ENCODE measurements at regions not wholly inside any gene's neighbourhood (a gene's known extent, or its start where the extent isn't known, plus 50 kb on each side); places are given as distances from the start of the nearest gene placed in this dataset.

DNA sequence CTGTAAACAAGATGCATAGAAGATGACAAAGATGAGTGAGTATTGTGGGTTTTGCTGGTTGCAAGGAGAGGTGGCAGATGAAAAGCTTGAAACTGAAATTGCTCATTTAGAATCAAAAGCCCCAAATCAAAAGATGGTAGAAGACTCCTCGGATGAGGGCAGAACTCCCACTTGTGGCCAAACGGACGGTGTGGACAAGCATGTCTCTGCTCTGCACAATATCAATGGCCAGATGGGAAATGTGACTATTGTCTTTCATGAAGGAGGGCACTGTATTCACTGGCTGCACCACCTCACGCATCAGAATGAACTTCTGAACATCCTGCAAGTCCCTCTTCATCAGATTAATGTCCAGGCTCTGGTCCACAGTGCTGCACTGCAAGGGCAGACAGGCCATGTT, 541.7 kb downstream of the MTRR start:
- no peak for TF ChIP-seq SIN3A (IDR thresholded peaks at IDR 0.05; ENCODE audit: borderline replicate concordance, insufficient read depth, low read length)
- no peak for TF ChIP-seq FOXP2 (optimal IDR thresholded peaks at IDR 0.05; ENCODE audit: borderline replicate concordance, extremely low read depth, extremely low read length, insufficient read depth)
- TF ChIP-seq POLR2AphosphoS5 (IDR thresholded peaks at IDR 0.05; ENCODE audit: low read depth, low read length), result no peak
- TF ChIP-seq TAF1 (IDR thresholded peaks at IDR 0.05; ENCODE audit: borderline replicate concordance, insufficient read depth, low read length), result no peak
- TF ChIP-seq, protein P1, sequence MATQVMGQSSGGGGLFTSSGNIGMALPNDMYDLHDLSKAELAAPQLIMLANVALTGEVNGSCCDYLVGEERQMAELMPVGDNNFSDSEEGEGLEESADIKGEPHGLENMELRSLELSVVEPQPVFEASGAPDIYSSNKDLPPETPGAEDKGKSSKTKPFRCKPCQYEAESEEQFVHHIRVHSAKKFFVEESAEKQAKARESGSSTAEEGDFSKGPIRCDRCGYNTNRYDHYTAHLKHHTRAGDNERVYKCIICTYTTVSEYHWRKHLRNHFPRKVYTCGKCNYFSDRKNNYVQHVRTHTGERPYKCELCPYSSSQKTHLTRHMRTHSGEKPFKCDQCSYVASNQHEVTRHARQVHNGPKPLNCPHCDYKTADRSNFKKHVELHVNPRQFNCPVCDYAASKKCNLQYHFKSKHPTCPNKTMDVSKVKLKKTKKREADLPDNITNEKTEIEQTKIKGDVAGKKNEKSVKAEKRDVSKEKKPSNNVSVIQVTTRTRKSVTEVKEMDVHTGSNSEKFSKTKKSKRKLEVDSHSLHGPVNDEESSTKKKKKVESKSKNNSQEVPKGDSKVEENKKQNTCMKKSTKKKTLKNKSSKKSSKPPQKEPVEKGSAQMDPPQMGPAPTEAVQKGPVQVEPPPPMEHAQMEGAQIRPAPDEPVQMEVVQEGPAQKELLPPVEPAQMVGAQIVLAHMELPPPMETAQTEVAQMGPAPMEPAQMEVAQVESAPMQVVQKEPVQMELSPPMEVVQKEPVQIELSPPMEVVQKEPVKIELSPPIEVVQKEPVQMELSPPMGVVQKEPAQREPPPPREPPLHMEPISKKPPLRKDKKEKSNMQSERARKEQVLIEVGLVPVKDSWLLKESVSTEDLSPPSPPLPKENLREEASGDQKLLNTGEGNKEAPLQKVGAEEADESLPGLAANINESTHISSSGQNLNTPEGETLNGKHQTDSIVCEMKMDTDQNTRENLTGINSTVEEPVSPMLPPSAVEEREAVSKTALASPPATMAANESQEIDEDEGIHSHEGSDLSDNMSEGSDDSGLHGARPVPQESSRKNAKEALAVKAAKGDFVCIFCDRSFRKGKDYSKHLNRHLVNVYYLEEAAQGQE (IDR thresholded peaks at IDR 0.05; ENCODE audit: insufficient read depth in 1 of 2, low read depth in 2 of 2, low read length in 2 of 2), result no peak

DNA sequence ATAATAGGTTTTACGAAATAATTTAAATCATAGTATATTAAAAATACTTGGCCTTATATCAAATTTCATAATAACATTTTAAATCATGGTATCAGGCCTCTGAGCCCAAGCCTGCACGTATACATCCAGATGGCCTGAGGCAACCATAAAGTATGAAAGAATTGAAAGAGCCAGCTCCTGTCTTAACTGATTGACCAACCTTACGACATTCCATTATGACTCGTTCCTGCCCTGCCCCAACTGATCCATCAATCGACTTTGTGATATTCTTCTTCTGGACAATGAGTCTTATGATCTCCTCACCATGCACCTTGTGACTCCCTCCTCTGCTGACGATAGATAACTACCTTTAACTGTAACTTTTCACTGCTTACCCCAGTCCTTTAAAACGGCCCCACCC, 545.0 kb downstream of the MTRR start:
- no peak for TF ChIP-seq TAF1 (IDR thresholded peaks at IDR 0.05; ENCODE audit: borderline replicate concordance, insufficient read depth, low read length)
- TF ChIP-seq, protein P1 (IDR thresholded peaks at IDR 0.05; ENCODE audit: insufficient read depth in 1 of 2, low read depth in 2 of 2, low read length in 2 of 2), result no peak
- no peak for TF ChIP-seq POLR2AphosphoS5 (IDR thresholded peaks at IDR 0.05; ENCODE audit: low read depth, low read length)
- TF ChIP-seq SIN3A (IDR thresholded peaks at IDR 0.05; ENCODE audit: borderline replicate concordance, insufficient read depth, low read length), result no peak
- TF ChIP-seq FOXP2 (optimal IDR thresholded peaks at IDR 0.05; ENCODE audit: borderline replicate concordance, extremely low read depth, extremely low read length, insufficient read depth), result no peak

GRCh38 chr5:8417316-8418048, 548.5 kb downstream of the MTRR start:
- no peak for TF ChIP-seq TAF1 (IDR thresholded peaks at IDR 0.05; ENCODE audit: borderline replicate concordance, insufficient read depth, low read length)
- no peak for TF ChIP-seq FOXP2 (optimal IDR thresholded peaks at IDR 0.05; ENCODE audit: borderline replicate concordance, extremely low read depth, extremely low read length, insufficient read depth)
- TF ChIP-seq, protein P1 (IDR thresholded peaks at IDR 0.05; ENCODE audit: insufficient read depth in 1 of 2, low read depth in 2 of 2, low read length in 2 of 2), result no peak
- TF ChIP-seq POLR2AphosphoS5 (IDR thresholded peaks at IDR 0.05; ENCODE audit: low read depth, low read length), result no peak
- no peak for TF ChIP-seq SIN3A (IDR thresholded peaks at IDR 0.05; ENCODE audit: borderline replicate concordance, insufficient read depth, low read length)

- no peak for TF ChIP-seq POLR2AphosphoS5 (IDR thresholded peaks at IDR 0.05; ENCODE audit: low read depth, low read length)
- TF ChIP-seq FOXP2 (optimal IDR thresholded peaks at IDR 0.05; ENCODE audit: borderline replicate concordance, extremely low read depth, extremely low read length, insufficient read depth), result no peak
- TF ChIP-seq, protein P1 (IDR thresholded peaks at IDR 0.05; ENCODE audit: insufficient read depth in 1 of 2, low read depth in 2 of 2, low read length in 2 of 2), result no peak
Observed at GRCh38 chr5:8418049-8418426, 549.1 kb downstream of the MTRR start.

All from PFSK-1 (cell line).